AG08395 (cell line): ENCODE measurements at regions not wholly inside any gene's neighbourhood (a gene's known extent, or its start where the extent isn't known, plus 50 kb on each side); places are given as distances from the start of the nearest gene placed in this dataset.
"Not testable (repeated sequence)": the region's sequence is repeated elsewhere in the genome, so short reads cannot be mapped to it uniquely, and the experiment has no call there.

Experiments
- DNase-seq: peaks from one replicate; pipeline ENCODE4 v3.0.0; 2012; ENCODE audit warnings: mixed read lengths, low spot score

DNA sequence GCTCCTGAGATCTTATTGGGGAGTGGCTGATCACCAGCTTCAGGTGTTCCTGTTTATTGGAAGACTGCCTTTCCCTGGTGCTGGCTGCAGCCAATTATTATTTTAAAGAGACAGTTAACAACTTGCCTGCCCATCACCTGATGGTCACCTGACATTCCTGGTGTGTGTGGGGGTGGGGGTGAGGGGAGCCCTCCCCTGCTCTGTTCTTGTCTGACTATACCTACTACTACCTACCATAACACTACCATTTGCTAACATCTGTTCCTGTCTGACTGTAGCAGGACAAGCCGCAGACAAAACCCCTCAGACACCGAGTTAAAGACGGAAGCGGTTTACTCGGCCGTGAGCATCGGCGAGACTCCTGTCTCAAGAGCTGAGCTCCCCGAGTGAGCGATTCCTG is 54.9 kb upstream of the NBPF3 start:
- DNase-seq, result no peak

DNA sequence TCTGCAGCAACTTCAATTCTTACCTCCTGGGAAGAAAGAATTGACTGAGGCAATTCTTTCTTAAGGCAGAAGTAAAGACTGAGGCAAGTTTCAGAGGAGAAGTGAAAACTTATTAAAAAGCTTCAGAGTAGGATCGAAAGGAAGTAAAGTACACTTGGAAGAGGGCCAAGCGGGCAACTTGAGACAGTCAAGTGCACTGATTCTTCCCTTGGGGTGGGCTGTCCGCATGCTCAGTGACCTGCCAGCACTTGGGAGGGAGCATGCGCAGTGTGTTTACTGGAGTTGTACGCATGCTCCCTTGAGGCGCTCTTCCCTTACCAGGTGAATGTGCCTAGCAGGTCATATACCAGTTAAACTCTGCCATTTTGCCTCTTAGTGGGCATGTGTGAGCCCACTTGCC is 55.3 kb upstream of the NBPF3 start:
- DNase-seq, result no peak

DNA sequence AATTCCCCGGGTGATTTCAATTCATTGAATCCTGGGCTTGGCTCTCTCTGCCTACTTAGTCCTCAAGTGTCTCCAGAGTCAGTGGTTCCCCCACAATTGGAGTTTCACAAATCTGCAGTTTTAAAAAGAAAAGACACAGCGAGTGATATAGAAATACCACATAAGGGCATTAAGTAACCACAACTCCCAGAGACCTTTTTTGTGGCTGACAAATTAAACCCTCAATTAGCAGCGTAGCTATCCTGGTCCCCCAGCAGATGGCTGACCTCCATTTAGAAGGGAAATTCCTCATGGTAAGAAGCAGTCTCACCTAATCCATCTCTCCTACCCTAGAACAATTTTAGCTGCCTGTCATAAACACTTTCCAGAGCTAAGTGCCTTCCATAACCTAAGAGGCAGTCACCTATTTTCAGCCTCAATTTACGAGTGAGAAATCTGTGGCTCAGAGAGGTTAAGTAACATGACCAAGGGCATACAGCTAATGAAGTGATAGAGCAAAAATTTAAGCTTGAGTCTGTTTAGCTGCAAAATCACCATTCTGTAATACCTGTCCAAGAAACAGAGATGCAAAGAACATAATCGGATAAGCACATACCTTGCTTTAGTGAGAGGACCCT is 56.0 kb upstream of the NBPF3 start:
- DNase-seq, result no peak

DNA sequence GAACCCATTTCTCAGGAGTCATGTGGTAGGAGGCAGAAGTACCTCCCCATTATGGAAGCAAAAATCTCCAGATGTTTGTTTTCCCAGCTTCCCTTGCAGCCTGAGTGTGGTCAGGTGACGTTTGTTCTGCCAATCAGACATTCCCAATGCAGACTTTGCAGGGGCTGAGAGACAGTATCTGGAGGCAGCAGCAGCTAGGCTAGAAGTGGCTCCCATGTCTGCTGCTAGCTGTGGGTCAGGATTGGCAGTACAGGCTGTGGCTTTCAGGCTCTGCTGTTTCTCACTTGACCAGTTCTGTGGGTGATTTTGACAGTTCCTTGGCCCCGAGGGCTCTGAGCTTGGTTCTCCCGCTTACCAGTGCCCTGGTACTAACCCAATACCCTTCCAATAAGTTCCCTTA is 58.6 kb upstream of the NBPF3 start:
- DNase-seq, result no peak

DNA sequence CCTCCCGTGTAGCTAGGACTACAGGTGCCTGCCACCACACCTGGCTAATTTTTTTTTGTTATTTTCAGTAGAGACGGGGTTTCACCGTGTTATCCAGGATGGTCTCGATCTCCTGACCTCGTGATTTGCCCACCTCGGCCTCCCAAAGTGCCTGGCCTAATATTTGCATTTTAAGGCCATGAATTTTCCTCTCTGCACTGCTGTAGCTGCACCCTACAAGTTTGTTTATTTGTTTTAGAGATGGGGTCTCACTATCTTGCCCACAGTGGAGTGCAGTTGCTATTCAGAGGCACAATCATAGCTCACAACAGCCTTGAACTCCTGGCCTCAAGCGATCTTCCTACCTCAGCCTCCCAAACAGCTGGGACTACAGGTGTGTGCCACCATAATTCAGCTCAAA is 59.8 kb upstream of the NBPF3 start:
- DNase-seq, result not testable (repeated sequence)

DNA sequence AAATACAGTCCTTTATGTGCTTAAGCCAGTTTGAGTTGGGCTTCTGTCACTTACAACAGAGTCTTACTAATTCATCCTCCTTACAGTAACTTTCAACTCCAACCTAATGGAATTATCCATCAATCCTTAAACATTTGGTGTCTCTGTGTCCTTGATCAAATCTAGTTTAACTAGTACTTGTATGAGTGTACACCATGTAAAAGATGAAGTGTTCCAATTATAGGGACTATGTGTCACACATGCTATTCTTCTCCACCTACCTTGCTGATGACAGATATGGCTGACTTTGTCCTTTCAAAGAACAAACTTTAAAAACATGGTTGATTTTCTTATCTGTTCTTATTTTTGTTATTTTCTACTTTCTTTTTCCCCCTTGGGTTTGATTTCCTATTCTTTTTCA is 60.4 kb upstream of the NBPF3 start:
- DNase-seq, result no peak

DNA sequence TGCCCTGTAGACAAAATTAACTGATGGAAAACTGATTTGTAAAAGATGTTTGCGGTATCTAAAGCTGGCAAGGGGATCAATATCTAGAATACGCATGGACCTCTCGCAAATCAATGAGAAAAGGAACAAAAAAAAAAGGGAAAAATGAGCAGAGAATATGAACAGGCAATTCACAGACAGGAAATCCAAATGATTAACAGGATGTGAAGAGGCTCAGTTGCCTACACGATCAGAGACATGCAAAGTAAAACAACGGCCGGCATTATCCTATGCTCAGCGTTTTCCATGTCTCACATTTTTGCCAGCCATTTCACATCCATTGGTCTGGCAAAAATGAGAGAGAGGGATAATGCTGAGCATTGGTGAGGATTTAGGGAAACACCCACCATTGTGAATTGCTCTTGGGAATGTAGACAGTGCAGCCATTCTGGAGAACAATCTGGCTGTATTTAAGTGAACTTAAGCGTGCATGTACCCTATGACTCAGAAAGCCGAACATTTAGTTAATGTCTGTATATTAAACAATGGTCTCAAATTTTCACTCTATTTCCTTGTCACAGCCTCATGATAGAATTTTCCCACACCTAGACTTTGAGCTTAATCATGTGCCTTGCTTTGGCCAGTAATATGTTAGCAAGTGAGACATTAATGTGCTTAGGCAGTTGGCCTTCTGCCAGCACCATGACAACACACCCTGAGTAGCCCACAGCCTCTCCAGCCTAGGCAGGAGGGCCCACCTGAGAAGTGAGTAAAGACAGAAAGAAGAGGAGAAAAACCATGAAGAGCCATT is 61.0 kb upstream of the NBPF3 start:
- DNase-seq, result no peak

DNA sequence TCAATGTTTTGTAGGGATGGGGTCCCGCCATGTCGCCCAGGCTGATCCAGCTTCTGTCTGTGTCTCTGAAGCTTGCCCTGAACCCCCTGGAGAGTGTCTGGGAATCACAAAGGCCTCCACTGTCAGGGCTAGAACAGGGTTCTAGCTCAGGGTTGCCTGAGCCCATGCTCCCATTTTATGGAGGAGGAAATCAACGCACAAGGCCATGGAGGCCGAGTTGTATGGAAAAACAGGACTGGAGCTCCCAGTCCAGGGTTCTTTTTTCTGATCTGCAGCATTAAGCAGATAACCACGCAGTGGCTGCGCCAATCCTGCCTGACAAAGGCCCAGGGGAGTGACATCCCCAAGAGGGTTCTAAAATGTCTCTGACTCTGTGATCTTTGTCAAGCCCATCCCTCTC is 67.6 kb upstream of the NBPF3 start:
- DNase-seq, result no peak

DNA sequence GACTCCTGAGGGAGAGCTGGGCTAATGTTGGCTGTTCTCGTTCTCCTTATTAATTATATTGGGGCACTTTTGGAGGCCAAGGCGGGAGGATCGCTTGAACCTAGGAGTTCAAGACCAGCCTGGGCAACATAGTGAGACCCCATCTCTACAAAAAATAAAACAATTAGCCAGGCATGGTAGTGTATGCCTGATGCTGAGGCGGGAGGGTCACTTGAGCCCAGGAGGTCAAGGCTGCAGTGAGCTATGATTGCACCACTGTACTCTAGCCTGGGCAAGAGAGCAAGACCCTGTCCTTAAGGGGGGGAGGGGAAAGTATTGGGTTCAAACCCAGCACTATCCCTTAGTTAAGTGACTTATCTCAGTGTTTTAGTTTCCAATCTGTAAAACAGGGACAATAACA is 70.0 kb upstream of the NBPF3 start:
- no peak for DNase-seq

DNA sequence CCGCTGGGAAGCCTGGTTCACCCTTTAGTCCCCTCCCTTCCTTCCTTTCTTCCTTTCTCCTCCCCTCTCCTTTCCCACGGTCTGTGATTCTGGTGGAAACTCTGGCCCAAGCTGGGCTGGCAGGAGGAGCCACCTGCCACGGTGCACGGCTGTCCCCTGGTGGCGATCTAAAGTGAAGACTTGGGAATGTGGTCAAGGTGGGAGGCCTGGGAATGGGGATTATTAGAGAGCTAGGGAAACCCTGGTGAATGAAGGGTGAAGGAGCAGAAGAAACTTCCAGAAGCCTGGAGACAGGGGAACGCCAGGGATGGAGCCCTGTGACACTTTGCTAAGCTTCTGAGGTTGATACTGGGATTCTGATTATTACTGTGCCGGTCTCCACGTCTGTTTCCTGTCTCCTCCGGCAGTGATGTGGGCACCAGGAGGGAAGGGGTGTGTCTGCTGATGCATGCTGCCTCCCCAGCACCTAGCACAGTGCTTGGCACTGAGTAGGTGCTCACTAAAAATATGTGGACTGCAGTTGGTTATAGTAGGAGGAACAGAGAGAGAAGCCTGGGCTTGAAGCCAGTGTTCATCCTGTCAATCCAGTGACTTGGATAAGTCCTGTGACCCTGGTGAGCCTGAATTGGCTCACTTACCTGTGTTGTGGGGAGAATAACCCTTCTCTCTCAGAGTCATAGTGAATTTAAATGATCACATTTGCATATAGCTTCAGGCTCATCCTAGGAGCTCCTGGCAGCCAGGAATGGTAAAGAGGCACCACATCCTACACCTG is 71.2 kb upstream of the NBPF3 start:
- peak; percentile 84 for DNase-seq

DNA sequence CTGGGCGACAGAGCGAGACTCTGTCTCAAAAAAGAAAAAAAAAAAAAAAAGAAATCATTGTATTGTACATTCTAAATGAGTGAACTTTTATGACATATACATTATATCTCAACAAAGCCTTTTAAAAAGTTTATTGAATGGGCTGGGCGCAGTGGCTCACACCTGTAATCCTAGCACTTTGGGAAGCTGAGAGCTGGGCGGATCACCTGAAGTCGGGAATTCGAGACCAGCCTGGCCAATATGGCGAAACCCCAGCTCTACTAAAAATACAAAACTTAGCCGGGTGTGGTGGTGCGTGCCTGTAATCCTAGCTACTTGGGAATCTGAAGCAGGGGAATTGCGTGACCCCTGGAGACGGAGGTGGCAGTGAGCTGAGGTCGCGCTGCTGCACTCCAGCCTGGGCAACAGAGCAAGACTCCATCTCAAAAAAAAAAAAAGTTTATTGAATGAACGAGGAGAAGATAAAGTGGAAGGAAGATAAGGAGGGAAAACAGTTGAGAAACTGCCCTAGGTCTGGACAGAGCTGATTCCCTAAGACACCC is 71.9 kb upstream of the NBPF3 start:
- not testable (repeated sequence) for DNase-seq

DNA sequence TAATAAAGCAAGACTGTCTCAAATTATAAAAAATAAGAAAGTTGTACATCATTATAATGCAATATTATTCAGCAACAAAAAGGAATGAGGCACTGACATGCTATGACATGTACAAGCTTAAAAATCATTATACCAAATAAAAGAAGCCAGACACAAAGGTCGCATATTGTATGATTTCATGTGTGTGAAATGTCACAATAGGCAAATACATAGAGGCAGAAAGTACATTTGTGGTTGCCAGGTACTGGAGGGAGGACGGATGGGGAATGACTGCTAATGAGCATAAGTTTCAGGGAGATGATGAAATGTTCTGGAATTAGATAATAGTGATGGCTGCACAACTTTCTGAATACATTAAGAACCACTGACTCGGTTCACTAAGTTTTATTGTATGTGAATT is 73.6 kb upstream of the NBPF3 start:
- no peak for DNase-seq

DNA sequence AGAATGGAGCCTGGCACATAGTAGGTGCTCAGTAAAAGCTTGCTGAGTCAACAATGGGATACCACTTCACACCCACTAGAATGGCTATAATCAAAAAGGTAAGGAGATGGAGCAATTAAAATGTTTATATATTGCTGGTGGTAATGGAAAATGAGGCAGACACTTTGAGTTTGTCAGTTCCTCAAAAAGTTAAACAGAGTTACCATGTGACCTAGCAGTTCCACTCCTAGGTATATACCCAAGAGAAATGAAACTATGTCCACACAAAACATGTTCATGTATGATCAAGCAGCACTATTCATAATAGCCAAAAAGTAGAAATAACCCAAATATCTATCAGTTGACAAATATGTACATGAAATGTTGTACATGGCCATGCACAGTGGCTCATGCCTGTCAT is 74.8 kb upstream of the ECE1 start:
- no peak for DNase-seq

DNA sequence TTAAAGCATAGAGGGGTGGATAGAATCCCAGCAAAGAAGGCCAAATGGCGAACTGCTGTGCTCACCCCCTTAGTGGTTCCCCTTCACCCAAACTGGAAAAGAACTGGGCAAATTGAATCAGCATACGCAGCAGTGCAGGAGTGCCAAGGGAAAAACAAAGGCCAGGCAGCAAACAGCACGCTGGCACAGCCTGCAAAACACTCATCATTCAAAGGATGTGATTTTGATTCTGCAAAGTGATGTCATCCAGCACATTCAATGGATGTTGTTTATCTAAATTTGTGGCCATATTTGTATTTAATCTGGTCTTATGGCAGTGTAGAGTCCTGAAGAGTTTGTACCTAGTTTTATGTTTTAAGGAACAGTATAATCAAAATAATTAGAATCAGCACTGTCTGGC is 71.8 kb upstream of the ECE1 start:
- DNase-seq, result no peak

DNA sequence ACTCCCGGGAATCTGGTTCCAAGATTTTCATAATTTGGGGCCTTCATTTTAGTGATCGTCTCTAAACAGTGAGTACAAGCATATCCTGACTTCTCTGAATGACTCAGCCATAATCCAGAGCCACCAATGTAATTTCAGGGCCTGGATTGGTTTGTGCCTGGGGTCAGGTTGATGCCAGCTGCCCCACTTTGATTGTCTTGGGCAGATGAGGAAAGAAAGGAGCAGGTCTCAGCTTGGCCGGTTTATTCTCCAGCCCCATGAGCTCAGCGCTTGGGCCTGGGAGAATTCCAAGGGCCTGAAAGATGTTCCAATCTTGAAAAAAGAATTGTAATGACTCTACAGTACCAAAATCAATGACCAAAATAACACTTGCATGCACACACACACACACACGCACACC is 71.2 kb upstream of the ECE1 start:
- no peak for DNase-seq

DNA sequence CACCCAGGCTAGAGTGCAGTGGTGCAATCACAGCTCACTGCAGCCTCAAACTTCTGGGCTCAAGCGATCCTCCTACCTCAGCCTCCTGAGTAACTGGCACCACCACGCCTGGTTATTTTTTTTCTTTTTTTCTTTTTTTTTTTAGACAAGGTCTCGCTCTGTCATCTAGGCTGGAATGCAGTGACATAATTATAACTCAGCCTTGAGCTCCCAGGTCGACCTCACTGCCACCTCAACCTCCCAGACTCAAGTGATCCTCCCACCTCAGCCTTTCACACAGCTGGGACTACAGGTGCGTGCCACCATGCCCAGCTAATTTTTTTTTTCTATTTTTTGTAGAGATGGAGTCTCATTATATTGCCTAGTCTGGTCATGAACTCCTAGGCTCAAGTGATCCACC is 66.9 kb upstream of the ECE1 start:
- DNase-seq, result no peak

DNA sequence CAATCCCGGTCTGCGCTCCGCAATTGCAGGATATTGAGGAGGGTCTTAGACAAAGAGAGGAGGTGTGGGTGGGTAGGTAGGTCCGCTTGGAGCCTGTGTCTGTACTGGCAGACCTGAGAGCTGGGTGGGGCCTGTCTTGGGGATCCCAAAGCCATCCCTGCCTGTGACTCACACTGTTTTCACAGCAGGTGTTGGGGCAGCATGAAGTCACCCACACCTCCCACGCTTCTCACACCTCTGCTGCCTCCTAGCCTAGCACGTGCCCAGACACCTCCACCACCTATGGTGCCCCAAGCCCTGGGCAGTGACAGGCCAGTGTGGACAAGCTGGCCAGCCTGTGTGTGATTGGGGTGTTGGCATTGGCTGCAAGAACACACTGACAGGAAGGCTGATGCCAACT is 65.7 kb upstream of the ECE1 start:
- DNase-seq, result no peak

DNA sequence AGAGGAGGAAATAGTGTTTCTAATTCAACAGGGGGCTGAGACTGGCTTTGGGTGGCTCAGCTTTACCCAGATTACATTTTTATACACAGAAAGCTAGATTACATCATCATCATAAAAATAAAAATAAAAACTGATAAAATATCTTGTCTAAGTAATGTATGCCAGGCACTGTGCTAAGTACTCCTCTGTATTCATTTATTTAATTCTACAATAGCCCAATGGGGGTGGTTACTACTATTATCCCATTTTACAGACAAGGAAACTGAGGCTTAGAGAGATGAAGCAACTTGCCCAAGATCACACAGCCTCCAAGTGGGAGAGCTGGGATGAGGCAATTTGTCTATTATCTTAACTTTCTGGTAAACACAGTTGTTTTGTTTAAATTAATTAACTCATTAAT is 62.3 kb upstream of the ECE1 start:
- no peak for DNase-seq

DNA sequence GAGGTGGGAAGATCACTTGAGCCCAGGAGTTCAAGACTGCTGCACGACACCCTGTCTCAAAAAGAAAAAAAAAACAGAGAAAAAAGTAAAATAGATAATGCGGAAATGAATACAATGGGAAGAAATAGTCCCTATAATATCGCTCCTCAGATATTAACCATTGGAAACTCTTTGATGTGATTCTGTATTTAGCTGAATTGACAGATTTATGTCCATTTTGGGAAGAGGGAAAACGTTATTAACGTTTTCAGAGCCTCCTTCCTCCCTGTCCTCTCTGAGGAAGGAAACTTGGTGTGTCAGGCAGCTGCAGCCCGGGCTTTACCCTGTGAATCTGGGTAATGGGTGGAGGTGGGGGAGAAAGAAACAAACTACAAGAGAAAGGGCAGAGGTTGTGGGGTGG is 61.6 kb upstream of the ECE1 start:
- no peak for DNase-seq

DNA sequence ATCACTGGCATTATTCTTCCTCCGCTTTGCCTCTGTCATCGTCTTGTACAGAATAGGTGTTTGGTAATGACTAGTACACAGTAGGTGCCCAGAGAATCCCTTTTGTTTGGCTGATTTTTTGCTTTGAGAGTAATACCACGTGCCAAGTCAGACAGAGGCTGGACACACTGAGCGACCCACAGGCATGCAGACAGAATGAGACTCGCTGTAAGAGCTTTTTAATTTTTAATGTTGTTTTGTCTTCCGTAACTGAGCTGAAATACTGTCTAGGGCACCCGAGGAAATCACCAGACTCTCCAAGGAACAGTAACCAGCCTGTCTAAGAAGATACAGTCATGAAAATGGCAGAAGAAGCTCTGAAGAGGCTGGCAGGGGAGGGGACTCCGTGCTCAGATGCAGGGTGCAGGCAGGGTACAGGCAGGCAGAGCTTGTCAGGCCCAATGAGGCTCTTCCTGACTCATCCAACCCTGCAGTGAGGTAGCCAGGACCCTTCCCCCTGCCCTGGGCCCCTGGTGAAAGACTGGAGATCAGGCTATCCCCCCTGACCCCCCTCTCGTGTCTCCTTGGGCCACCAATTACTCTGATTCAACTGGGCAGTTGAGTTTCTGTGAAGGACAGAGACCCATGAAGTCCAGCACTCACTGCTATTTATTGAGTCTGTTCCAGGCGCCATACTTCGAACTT is 60.1 kb upstream of the ECE1 start:
- no peak for DNase-seq

DNA sequence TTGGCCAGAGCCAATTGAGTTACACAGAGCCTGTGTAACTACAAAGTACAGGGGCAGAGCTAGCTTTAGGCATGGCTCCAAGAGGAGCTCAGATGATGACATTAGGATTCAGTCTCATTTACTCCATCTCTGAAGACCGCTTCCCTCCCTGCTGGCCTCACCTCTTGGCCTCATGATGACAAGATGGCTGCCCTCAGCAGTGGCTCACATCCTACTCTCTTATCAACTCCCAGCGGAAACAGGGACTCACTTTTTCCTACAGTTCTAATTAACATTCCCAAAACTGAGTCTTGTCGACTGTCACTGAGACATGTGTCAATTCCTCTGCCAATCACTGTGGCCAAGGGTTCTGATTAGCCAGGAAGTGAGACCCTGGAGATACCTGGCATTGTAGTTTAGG is 59.4 kb upstream of the ECE1 start:
- no peak for DNase-seq

DNA sequence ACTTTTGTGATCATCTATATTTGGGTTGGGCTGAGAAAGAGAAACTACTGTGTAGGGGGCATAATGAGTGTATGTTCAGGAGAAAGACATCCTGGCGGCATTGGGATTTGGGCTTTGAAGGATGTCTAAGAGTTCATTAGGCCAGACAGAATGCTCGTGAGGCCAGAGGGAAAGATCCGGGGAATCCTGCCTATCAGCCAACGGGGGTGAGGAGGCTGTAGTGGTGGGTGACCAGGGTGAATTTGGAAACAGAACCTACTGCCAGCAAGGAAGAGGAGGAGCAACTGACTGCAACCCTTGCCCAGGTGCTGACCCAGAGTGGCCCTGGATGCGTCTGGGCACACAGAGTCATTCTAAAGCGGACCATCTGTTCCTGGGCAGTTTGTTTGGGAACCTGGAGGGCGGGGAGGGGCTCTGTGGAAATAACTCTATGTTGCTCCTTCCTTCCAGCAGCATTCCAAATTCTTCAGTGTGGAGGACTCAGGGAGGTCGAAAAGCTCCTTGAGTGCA is 56.9 kb upstream of the ECE1 start:
- DNase-seq, result no peak
